HepG2 (cell line): ENCODE measurements at regions not wholly inside any gene's neighbourhood (a gene's known extent, or its start where the extent isn't known, plus 50 kb on each side); places are given as distances from the start of the nearest gene placed in this dataset.
"Not testable (repeated sequence)": the region's sequence is repeated elsewhere in the genome, so short reads cannot be mapped to it uniquely, and the experiment has no call there.

Source experiments
- CTCF ChIP-seq: sonication (generic); formaldehyde crosslinking; IDR thresholded peaks from 2 replicates; pipeline ENCODE4 v1.5.0; 2020; ENCODE audit warnings: mild to moderate bottlenecking, missing genetic modification reagents, moderate library complexity
- HNF4A ChIP-seq: sonication (generic); formaldehyde crosslinking; IDR thresholded peaks from 2 replicates; pipeline ENCODE4 v1.4.0; 2020; ENCODE audit warnings: missing genetic modification reagents
- NFKBIZ ChIP-seq: IDR thresholded peaks from 2 replicates; pipeline ENCODE4 v1.6.1; 2018; ENCODE audit warnings: missing genetic modification reagents, missing compliant biosample characterization
- PRMT3 ChIP-seq: sonication (generic); formaldehyde crosslinking; IDR thresholded peaks from 2 replicates; pipeline ENCODE4 v1.8.1; 2022; ENCODE audit warnings: low read depth, mild to moderate bottlenecking, moderate library complexity, missing genetic modification reagents, borderline replicate concordance
- REST ChIP-seq, 2 experiments: IDR thresholded peaks; 2 replicates each; pipeline ENCODE4 v1.6.1; 2011 to 2012; ENCODE audit warnings: low read length in 2 of 2, borderline replicate concordance in 1 of 2, low read depth in 1 of 2, mild to moderate bottlenecking in 1 of 2, moderate library complexity in 1 of 2
- RXRA ChIP-seq: sonication (generic); formaldehyde crosslinking; IDR thresholded peaks from 2 replicates; pipeline ENCODE4 v1.5.1; 2020; ENCODE audit warnings: missing genetic modification reagents
- SMAD1 ChIP-seq: sonication (generic); formaldehyde crosslinking; IDR thresholded peaks from 2 replicates; pipeline ENCODE4 v1.4.0; 2020; ENCODE audit warnings: missing genetic modification reagents, low read depth, mild to moderate bottlenecking, borderline replicate concordance
- SP5 ChIP-seq: IDR thresholded peaks from 2 replicates; pipeline ENCODE4 v1.6.1; 2016; ENCODE audit warnings: low read depth, borderline replicate concordance
- ZBTB4 ChIP-seq: sonication (generic); formaldehyde crosslinking; IDR thresholded peaks from 2 replicates; pipeline ENCODE4 v1.4.0; 2020; ENCODE audit warnings: missing genetic modification reagents, mild to moderate bottlenecking, borderline replicate concordance
- ZMYM3 ChIP-seq: sonication (generic); formaldehyde crosslinking; IDR thresholded peaks from 2 replicates; pipeline ENCODE4 v1.5.1; 2020; ENCODE audit warnings: mild to moderate bottlenecking, missing genetic modification reagents
- ZNF556 ChIP-seq: sonication (generic); formaldehyde crosslinking; IDR thresholded peaks from 2 replicates; pipeline ENCODE4 v1.4.0; 2020; ENCODE audit warnings: mild to moderate bottlenecking, missing genetic modification reagents, borderline replicate concordance
- ZNF598 ChIP-seq: sonication (generic); formaldehyde crosslinking; IDR thresholded peaks from 2 replicates; pipeline ENCODE4 v1.5.1; 2020; ENCODE audit warnings: mild to moderate bottlenecking, missing genetic modification reagents, borderline replicate concordance

- not testable (repeated sequence) for TF ChIP-seq PRMT3 (CRISPR knock-in tag); NFKBIZ (CRISPR knock-in tag); CTCF (CRISPR knock-in tag); HNF4A; ZMYM3 (CRISPR knock-in tag); SP5 (CRISPR knock-in tag); RXRA (CRISPR knock-in tag); ZNF598 (CRISPR knock-in tag); ZBTB4; REST (IDR thresholded peaks at IDR 0.05; ENCODE audit: borderline replicate concordance in 1 of 2, low read depth in 1 of 2, low read length in 2 of 2); ZNF556; SMAD1 (CRISPR knock-in tag)
Observed at GRCh38 chr22:16689358-16689757, 96.7 kb upstream of the CCT8L2 start.
